HEK293 (cell line): ENCODE measurements at regions not wholly inside any gene's neighbourhood (a gene's known extent, or its start where the extent isn't known, plus 50 kb on each side); places are given as distances from the start of the nearest gene placed in this dataset.

Experiments
- CTCF ChIA-PET: fragments of 350-600 bp; formaldehyde crosslinking; extraction: SDS; loops from one replicate; lab custom pipeline; 2021; ENCODE audit warnings: antibody characterized with exemption; lab: Yijun Ruan, JAX
- POLR2A ChIA-PET: fragments of 300-600 bp; formaldehyde crosslinking; extraction: SDS; loops from one replicate; lab custom pipeline; 2020; ENCODE audit warnings: antibody characterized with exemption, inconsistent platforms; lab: Yijun Ruan, JAX
- H3K27ac ChIP-seq: fragments of 200-500 bp; sonication (Bioruptor generic); 2 replicates; pipeline ENCODE4 v1.5.1; 2014; ENCODE audit warnings: low read depth, low read length, control low read depth, inconsistent platforms; ENCODE audit errors: extremely low read depth
- H3K36me3 ChIP-seq, 2 experiments: fragments of 200-500 bp in 1 of 2; sonication (Bioruptor generic) in 1 of 2; 1 replicate in 1 of 2; 2 replicates in 1 of 2; pipeline ENCODE4 v1.5.1; 2014 to 2017; ENCODE audit warnings: inconsistent platforms in 2 of 2, low read length in 2 of 2; ENCODE audit not compliant: control insufficient read depth in 2 of 2, insufficient read depth in 1 of 2
- H3K4me1 ChIP-seq: fragments of 200-500 bp; sonication (Bioruptor generic); 2 replicates; pipeline ENCODE4 v1.5.1; 2014; ENCODE audit warnings: mild to moderate bottlenecking, low read length, inconsistent platforms; ENCODE audit not compliant: control insufficient read depth, insufficient read depth
- H3K4me3 ChIP-seq: 2 replicates; pipeline ENCODE4 v1.5.1; 2011; ENCODE audit warnings: low read depth, mild to moderate bottlenecking, control low read depth, low read length, moderate library complexity
- H3K9me3 ChIP-seq: fragments of 200-500 bp; sonication (Bioruptor generic); 2 replicates; pipeline ENCODE4 v1.5.1; 2014; ENCODE audit warnings: low read depth, low read length, inconsistent platforms; ENCODE audit not compliant: control insufficient read depth, insufficient read depth
- ELK4 ChIP-seq: IDR thresholded peaks from 2 replicates; pipeline ENCODE4 v1.6.1; 2011; ENCODE audit warnings: mild to moderate bottlenecking, low read depth, low read length, borderline replicate concordance
- MZF1 ChIP-seq: fragments of 450-650 bp; formaldehyde crosslinking; IDR thresholded peaks from 2 replicates; pipeline ENCODE4 v1.5.1; 2017; ENCODE audit warnings: missing biosample characterization, missing genetic modification characterization, borderline replicate concordance
- SP3 ChIP-seq: fragments of 450-650 bp; formaldehyde crosslinking; IDR thresholded peaks from 2 replicates; pipeline ENCODE4 v1.5.1; 2016; ENCODE audit warnings: missing biosample characterization, missing genetic modification characterization
- ZEB2 ChIP-seq: fragments of 450-650 bp; formaldehyde crosslinking; IDR thresholded peaks from 2 replicates; pipeline ENCODE4 v1.5.1; 2016; ENCODE audit warnings: missing biosample characterization, missing genetic modification characterization
- ZFP3 ChIP-seq: fragments of 450-650 bp; formaldehyde crosslinking; IDR thresholded peaks from 2 replicates; pipeline ENCODE4 v1.5.1; 2016; ENCODE audit warnings: low read depth, missing biosample characterization, missing genetic modification characterization
- ZNF133 ChIP-seq: fragments of 450-650 bp; formaldehyde crosslinking; IDR thresholded peaks from 2 replicates; pipeline ENCODE4 v1.5.1; 2016; ENCODE audit warnings: missing biosample characterization, missing genetic modification characterization
- ZNF174 ChIP-seq: fragments of 450-650 bp; formaldehyde crosslinking; IDR thresholded peaks from 2 replicates; pipeline ENCODE4 v1.5.0; 2017; ENCODE audit warnings: missing biosample characterization, mild to moderate bottlenecking, missing genetic modification characterization
- ZNF2 ChIP-seq: fragments of 450-650 bp; formaldehyde crosslinking; IDR thresholded peaks from 2 replicates; pipeline ENCODE4 v1.5.1; 2016; ENCODE audit warnings: missing biosample characterization, missing genetic modification characterization
- ZNF223 ChIP-seq: fragments of 450-650 bp; formaldehyde crosslinking; IDR thresholded peaks from 2 replicates; pipeline ENCODE4 v1.5.1; 2016; ENCODE audit warnings: missing biosample characterization, missing genetic modification characterization
- ZNF266 ChIP-seq: fragments of 450-650 bp; formaldehyde crosslinking; IDR thresholded peaks from 2 replicates; pipeline ENCODE4 v1.5.1; 2016; ENCODE audit warnings: missing biosample characterization, missing genetic modification characterization, low read depth
- ZNF274 ChIP-seq, 2 experiments: fragments of 200-500 bp in 1 of 2; fragments of 450-650 bp in 1 of 2; sonication (Bioruptor generic) in 1 of 2; formaldehyde crosslinking in 1 of 2; IDR thresholded peaks; 2 replicates each; pipeline versions ENCODE4 v1.5.1 to v1.6.1; 2014 to 2016; ENCODE audit warnings: borderline replicate concordance in 1 of 2, inconsistent platforms in 1 of 2, low read length in 1 of 2, missing biosample characterization in 1 of 2, missing genetic modification characterization in 1 of 2
- ZNF692 ChIP-seq: fragments of 450-650 bp; formaldehyde crosslinking; IDR thresholded peaks from 2 replicates; pipeline ENCODE4 v1.5.1; 2016; ENCODE audit warnings: missing biosample characterization, missing genetic modification characterization
- ZNF791 ChIP-seq: fragments of 450-650 bp; formaldehyde crosslinking; IDR thresholded peaks from 2 replicates; pipeline ENCODE4 v1.5.1; 2016; ENCODE audit warnings: missing biosample characterization, missing genetic modification characterization
- ZSCAN5A ChIP-seq: fragments of 450-650 bp; formaldehyde crosslinking; IDR thresholded peaks from 2 replicates; pipeline ENCODE4 v1.5.1; 2016; ENCODE audit warnings: missing biosample characterization, missing genetic modification characterization
- ZXDB ChIP-seq: fragments of 450-650 bp; formaldehyde crosslinking; IDR thresholded peaks from 2 replicates; pipeline ENCODE4 v1.5.1; 2016; ENCODE audit warnings: missing biosample characterization, missing genetic modification characterization
- TF ChIP-seq, protein P1 (sequence below): fragments of 450-650 bp; formaldehyde crosslinking; IDR thresholded peaks from 2 replicates; pipeline ENCODE4 v1.5.1; 2017; ENCODE audit warnings: missing biosample characterization, missing genetic modification characterization
- TF ChIP-seq, protein P2 (sequence below): fragments of 450-650 bp; formaldehyde crosslinking; conservative IDR thresholded peaks from 2 replicates; pipeline ENCODE4 v1.5.1; 2016; ENCODE audit warnings: low read depth, missing biosample characterization, missing genetic modification characterization

- CTCF ChIA-PET: interaction anchor here (0.6 kb wide), 1 partner anchor 410 kb away, joined by 4 read pairs; no protein-coding TSS in a partner anchor
- Histone ChIP-seq H3K27ac (no peak overlapping the region), H3K36me3 (no peaks in the 10 kb centered on the region), H3K9me3 (no peaks in the 10 kb centered on the region), H3K4me3 (no peak overlapping the region), H3K4me1 (no peaks in the 10 kb centered on the region)
- TF ChIP-seq ZNF692 (no peak), ZNF174 (tag by site-specific recombination) (no peak)
- POLR2A ChIA-PET: no interaction called here
These were observed 286.1 kb downstream of the SOX11 start for GRCh38 chr2:5978131-5978751.

GRCh38 chr2:5980450-5981190 is 288.4 kb downstream of the SOX11 start:
- CTCF ChIA-PET: no interaction called here
- POLR2A ChIA-PET: no interaction called here
- Histone ChIP-seq H3K4me1 (no peaks in the 10 kb centered on the region), H3K9me3 (no peaks in the 10 kb centered on the region), H3K36me3 (no peaks in the 10 kb centered on the region), H3K4me3 (no peak overlapping the region), H3K27ac (no peak overlapping the region)
- TF ChIP-seq, protein P1, sequence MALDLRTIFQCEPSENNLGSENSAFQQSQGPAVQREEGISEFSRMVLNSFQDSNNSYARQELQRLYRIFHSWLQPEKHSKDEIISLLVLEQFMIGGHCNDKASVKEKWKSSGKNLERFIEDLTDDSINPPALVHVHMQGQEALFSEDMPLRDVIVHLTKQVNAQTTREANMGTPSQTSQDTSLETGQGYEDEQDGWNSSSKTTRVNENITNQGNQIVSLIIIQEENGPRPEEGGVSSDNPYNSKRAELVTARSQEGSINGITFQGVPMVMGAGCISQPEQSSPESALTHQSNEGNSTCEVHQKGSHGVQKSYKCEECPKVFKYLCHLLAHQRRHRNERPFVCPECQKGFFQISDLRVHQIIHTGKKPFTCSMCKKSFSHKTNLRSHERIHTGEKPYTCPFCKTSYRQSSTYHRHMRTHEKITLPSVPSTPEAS (tag by site-specific recombination): no peak
- TF ChIP-seq MZF1 (tag by site-specific recombination) (no peak), ZNF133 (tag by site-specific recombination) (no peak), ZNF2 (no peak), ZFP3 (tag by site-specific recombination) (no peak), SP3 (tag by site-specific recombination) (no peak), ELK4 (no peak), ZXDB (tag by site-specific recombination) (no peak), ZNF266 (tag by site-specific recombination) (no peak), ZNF274 (IDR thresholded peaks at IDR 0.05; ENCODE audit: low read length) (no peak), ZNF274 (tag by site-specific recombination; IDR thresholded peaks at IDR 0.05; ENCODE audit: borderline replicate concordance) (no peak), ZNF223 (tag by site-specific recombination) (no peak), ZSCAN5A (tag by site-specific recombination) (no peak), ZEB2 (tag by site-specific recombination) (no peak), ZNF791 (tag by site-specific recombination) (no peak)
- TF ChIP-seq, protein P2, sequence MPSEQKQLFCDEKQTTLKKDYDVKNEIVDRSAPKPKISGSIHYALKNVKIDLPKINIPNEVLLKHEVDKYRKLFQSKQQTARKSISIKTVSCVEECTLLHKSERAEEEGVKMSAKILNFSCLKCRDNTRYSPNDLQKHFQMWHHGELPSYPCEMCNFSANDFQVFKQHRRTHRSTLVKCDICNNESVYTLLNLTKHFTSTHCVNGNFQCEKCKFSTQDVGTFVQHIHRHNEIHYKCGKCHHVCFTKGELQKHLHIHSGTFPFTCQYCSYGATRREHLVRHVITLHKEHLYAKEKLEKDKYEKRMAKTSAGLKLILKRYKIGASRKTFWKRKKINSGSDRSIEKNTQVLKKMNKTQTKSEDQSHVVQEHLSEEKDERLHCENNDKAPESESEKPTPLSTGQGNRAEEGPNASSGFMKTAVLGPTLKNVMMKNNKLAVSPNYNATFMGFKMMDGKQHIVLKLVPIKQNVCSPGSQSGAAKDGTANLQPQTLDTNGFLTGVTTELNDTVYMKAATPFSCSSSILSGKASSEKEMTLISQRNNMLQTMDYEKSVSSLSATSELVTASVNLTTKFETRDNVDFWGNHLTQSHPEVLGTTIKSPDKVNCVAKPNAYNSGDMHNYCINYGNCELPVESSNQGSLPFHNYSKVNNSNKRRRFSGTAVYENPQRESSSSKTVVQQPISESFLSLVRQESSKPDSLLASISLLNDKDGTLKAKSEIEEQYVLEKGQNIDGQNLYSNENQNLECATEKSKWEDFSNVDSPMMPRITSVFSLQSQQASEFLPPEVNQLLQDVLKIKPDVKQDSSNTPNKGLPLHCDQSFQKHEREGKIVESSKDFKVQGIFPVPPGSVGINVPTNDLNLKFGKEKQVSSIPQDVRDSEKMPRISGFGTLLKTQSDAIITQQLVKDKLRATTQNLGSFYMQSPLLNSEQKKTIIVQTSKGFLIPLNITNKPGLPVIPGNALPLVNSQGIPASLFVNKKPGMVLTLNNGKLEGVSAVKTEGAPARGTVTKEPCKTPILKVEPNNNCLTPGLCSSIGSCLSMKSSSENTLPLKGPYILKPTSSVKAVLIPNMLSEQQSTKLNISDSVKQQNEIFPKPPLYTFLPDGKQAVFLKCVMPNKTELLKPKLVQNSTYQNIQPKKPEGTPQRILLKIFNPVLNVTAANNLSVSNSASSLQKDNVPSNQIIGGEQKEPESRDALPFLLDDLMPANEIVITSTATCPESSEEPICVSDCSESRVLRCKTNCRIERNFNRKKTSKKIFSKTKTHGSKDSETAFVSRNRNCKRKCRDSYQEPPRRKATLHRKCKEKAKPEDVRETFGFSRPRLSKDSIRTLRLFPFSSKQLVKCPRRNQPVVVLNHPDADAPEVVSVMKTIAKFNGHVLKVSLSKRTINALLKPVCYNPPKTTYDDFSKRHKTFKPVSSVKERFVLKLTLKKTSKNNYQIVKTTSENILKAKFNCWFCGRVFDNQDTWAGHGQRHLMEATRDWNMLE: no peak
